GM12878 (cell line): ENCODE measurements at regions not wholly inside any gene's neighbourhood (a gene's known extent, or its start where the extent isn't known, plus 50 kb on each side); places are given as distances from the start of the nearest gene placed in this dataset.

Experiments used
- ATAC-seq: fragments of 200-7000 bp; cut with Tn5 transposase; 3 replicates; pipeline ENCODE4 v1.9.1; 2020; ENCODE audit warnings: mild to moderate bottlenecking, moderate library complexity
- BruUV-seq: library from RNA; stranded (reverse); fragments of 400-500 nt; replicated peaks from 2 replicates; lab custom pipeline; 2021; lab: Mats Ljungman, UMichigan
- CTCF ChIA-PET: fragments of 300-600 bp; sonication (Branson Sonifier 250); formaldehyde crosslinking; extraction: SDS; loops from one replicate; lab custom pipeline; 2021; ENCODE audit warnings: inconsistent platforms; lab: Yijun Ruan, JAX
- POLR2A ChIA-PET: fragments of 350-600 bp; formaldehyde crosslinking; extraction: SDS; loops from one replicate; lab custom pipeline; 2021; ENCODE audit warnings: inconsistent platforms; lab: Charles Lee
- RAD21 ChIA-PET: fragments of 300-600 bp; sonication (Branson Sonifier 250); formaldehyde crosslinking; loops from one replicate; lab custom pipeline; 2023; ENCODE audit warnings: antibody characterized with exemption; ENCODE audit not compliant: unreplicated experiment; lab: Charles Lee
- SMC1A ChIA-PET: fragments of 300-600 bp; sonication (Branson Sonifier 250); formaldehyde crosslinking; loops from one replicate; lab custom pipeline; 2023; ENCODE audit not compliant: unreplicated experiment, uncharacterized antibody; lab: Charles Lee
- DNase-seq: peaks from one replicate; pipeline ENCODE4 v3.0.0-alpha.2; 2011; ENCODE audit warnings: low read depth, low spot score
- FAIRE-seq: peaks from 3 replicates; lab custom pipeline; 2011; peaks lifted over from hg19 to GRCh38; lab: Jason Lieb, UNC
- H2AFZ ChIP-seq: 2 replicates; pipeline ENCODE4 v1.6.0; 2011; ENCODE audit warnings: low read depth, low read length, control low read depth; ENCODE audit not compliant: control insufficient read depth
- H3K27ac ChIP-seq: 2 replicates; pipeline ENCODE4 v1.5.1; 2011; ENCODE audit warnings: control low read depth; ENCODE audit not compliant: control insufficient read depth, insufficient read depth
- H3K27me3 ChIP-seq, 2 experiments: replicated peaks in 1 of 2; 2 replicates each; pipeline versions ENCODE4 v1.6.0 to v1.6.1; 2011; ENCODE audit warnings: low read length in 1 of 2; ENCODE audit not compliant: control insufficient read depth in 2 of 2, insufficient read depth in 2 of 2
- H3K36me3 ChIP-seq, 2 experiments: 2 replicates each; pipeline ENCODE4 v1.5.1; 2011; ENCODE audit warnings: low read length in 1 of 2; ENCODE audit not compliant: control insufficient read depth in 2 of 2, insufficient read depth in 2 of 2
- H3K4me1 ChIP-seq: 2 replicates; pipeline ENCODE4 v1.6.1; 2011; ENCODE audit warnings: mild to moderate bottlenecking, low read length, moderate library complexity, mixed read lengths; ENCODE audit not compliant: control insufficient read depth, insufficient read depth
- H3K4me2 ChIP-seq: 2 replicates; pipeline ENCODE4 v1.6.0; 2011; ENCODE audit warnings: control low read depth; ENCODE audit not compliant: control insufficient read depth, insufficient read depth
- H3K4me3 ChIP-seq: fragments of 200-600 bp; sonication (generic); 2 replicates; pipeline ENCODE4 v1.5.1; 2016
- H3K79me2 ChIP-seq: 2 replicates; pipeline ENCODE4 v1.6.0; 2011; ENCODE audit warnings: low read length; ENCODE audit not compliant: control insufficient read depth, insufficient read depth
- H3K9ac ChIP-seq: 2 replicates; pipeline ENCODE4 v1.8.0; 2011; ENCODE audit warnings: low read length, control low read depth, mixed read lengths; ENCODE audit not compliant: control insufficient read depth, insufficient read depth
- H3K9me3 ChIP-seq: replicated peaks from 3 replicates; pipeline ENCODE4 v1.5.1; 2011; ENCODE audit warnings: mild to moderate bottlenecking, low read length; ENCODE audit not compliant: control insufficient read depth, insufficient read depth
- H4K20me1 ChIP-seq: 2 replicates; pipeline ENCODE4 v1.6.0; 2011; ENCODE audit not compliant: control insufficient read depth, insufficient read depth
- CEBPB ChIP-seq, 2 experiments: fragments of 150-350 bp in 1 of 2; IDR thresholded peaks; 2 replicates each; pipeline ENCODE4 v1.6.1; 2012 to 2014; ENCODE audit warnings: low read depth in 2 of 2, low read length in 2 of 2, borderline replicate concordance in 1 of 2, inconsistent platforms in 1 of 2
- FOXM1 ChIP-seq: IDR thresholded peaks from 2 replicates; pipeline ENCODE4 v1.6.1; 2012; ENCODE audit warnings: low read depth, mild to moderate bottlenecking, inconsistent platforms, low read length, moderate library complexity
- HSF1 ChIP-seq: fragments of 150-350 bp; IDR thresholded peaks from 2 replicates; pipeline ENCODE4 v1.6.1; 2014; ENCODE audit warnings: mild to moderate bottlenecking, low read depth, low read length
- IRF3 ChIP-seq: fragments of 450-650 bp; IDR thresholded peaks from 2 replicates; pipeline ENCODE4 v1.6.1; 2014; ENCODE audit warnings: mild to moderate bottlenecking
- PML ChIP-seq: IDR thresholded peaks from 2 replicates; pipeline ENCODE4 v1.6.1; 2012; ENCODE audit warnings: low read length, inconsistent platforms
- WGBS: methylation state at CpG from one replicate; pipeline ENCODE4 v1.1.6; 2016; ENCODE audit warnings: low lambda C conversion rate; ENCODE audit not compliant: insufficient replicate concordance, insufficient coverage; ENCODE audit errors: missing lambda C conversion rate; 5-methylcytosine and 5-hydroxymethylcytosine counted together
- in situ Hi-C: fragments of 300-500 bp; cut with MboI; formaldehyde crosslinking; loops from 9 replicates; pipeline ENCODE4 v1.14.3; 2018; ENCODE audit warnings: mixed read lengths
- intact Hi-C: fragments of 100-400 bp; cut with micrococcal nuclease; formaldehyde crosslinking; loops from one replicate; pipeline ENCODE4 v1.14.2; 2022; ENCODE audit not compliant: unreplicated experiment

GRCh38 chr15:25235391-25235790 is 203.4 kb downstream of the UBE3A start:
- Histone ChIP-seq H4K20me1 (no peaks in the 10 kb centered on the region), H3K79me2 (no peaks in the 10 kb centered on the region), H3K9me3 (no peaks in the 10 kb centered on the region; the same call in 2 of the 3 replicates), H3K4me1 (no peaks in the 10 kb centered on the region), H3K4me2 (no peak overlapping the region), H3K36me3 (no peaks in the 10 kb centered on the region), H3K27me3 (no peaks in the 10 kb centered on the region), H3K9ac (no peak overlapping the region), H2AFZ (no peak overlapping the region), H3K4me3 (no peak overlapping the region), H3K27ac (no peak overlapping the region)
- ChIA-PET RAD21 (no interaction called here), POLR2A (no interaction called here), CTCF (no interaction called here), SMC1A (no interaction called here)
- ATAC-seq (no peak), FAIRE-seq (no peak), DNase-seq (no peak)
- intact Hi-C loops (no loop called here), in situ Hi-C loops (no loop called here)
- no TSS peak for BruUV-seq
- no peak for TF ChIP-seq IRF3
- no peak for TF ChIP-seq PML
- TF ChIP-seq FOXM1: no peak
- no peak for TF ChIP-seq CEBPB (IDR thresholded peaks at IDR 0.05; ENCODE audit: borderline replicate concordance in 1 of 2, low read depth in 2 of 2, low read length in 2 of 2)
- TF ChIP-seq HSF1: no peak
- 2% methylated on average over 5 of the region's 5 CpGs for WGBS
